CD4-positive, alpha-beta memory T cell (primary cell): ENCODE measurements at regions not wholly inside any gene's neighbourhood (a gene's known extent, or its start where the extent isn't known, plus 50 kb on each side); places are given as distances from the start of the nearest gene placed in this dataset.
"Not testable (repeated sequence)": the region's sequence is repeated elsewhere in the genome, so short reads cannot be mapped to it uniquely, and the experiment has no call there.

Experiments
- CTCF ChIA-PET: fragments of 350-600 bp; sonication (Branson Sonifier 250); formaldehyde crosslinking; loops from one replicate; lab custom pipeline; 2021; ENCODE audit warnings: inconsistent platforms; ENCODE audit not compliant: partially characterized antibody; lab: Charles Lee
- POLR2A ChIA-PET: fragments of 350-600 bp; sonication (Branson Sonifier 250); formaldehyde crosslinking; loops from one replicate; lab custom pipeline; 2021; ENCODE audit not compliant: partially characterized antibody; lab: Charles Lee
- DNase-seq, 5 donors: peaks; one replicate each; pipeline versions ENCODE4 v3.0.0 to v3.0.0-alpha.2; 2020 to 2022; ENCODE audit warnings: mixed read lengths in 1 of 5
- H3K27ac ChIP-seq: one replicate; pipeline ENCODE4 v1.7.0; 2013; ENCODE audit warnings: low read depth, low read length
- H3K27me3 ChIP-seq: 2 replicates; pipeline ENCODE4 v1.7.0; 2013; ENCODE audit warnings: mild to moderate bottlenecking, low read length, moderate library complexity; ENCODE audit not compliant: insufficient read depth
- H3K36me3 ChIP-seq: 2 replicates; pipeline ENCODE4 v1.7.0; 2013; ENCODE audit warnings: mild to moderate bottlenecking, low read length, moderate library complexity; ENCODE audit not compliant: insufficient read depth
- H3K4me1 ChIP-seq: 2 replicates; pipeline ENCODE4 v1.7.0; 2013; ENCODE audit warnings: mild to moderate bottlenecking, low read length, moderate library complexity; ENCODE audit not compliant: insufficient read depth
- H3K4me3 ChIP-seq, 2 donors: one replicate each; pipeline ENCODE4 v1.7.0; 2013; ENCODE audit warnings: low read length in 2 of 2, mild to moderate bottlenecking in 1 of 2
- H3K9me3 ChIP-seq, 2 donors: one replicate each; pipeline ENCODE4 v1.7.0; 2013; ENCODE audit warnings: low read length in 2 of 2, control low read depth in 1 of 2; ENCODE audit not compliant: control insufficient read depth in 1 of 2
- H3K27ac Mint-ChIP-seq, 7 donors: one replicate each; pipeline ENCODE4 v1.8.0; 2020 to 2021; ENCODE audit warnings: mixed read lengths in 7 of 7, mild to moderate bottlenecking in 6 of 7, inconsistent platforms in 3 of 7, moderate library complexity in 3 of 7
- H3K27me3 Mint-ChIP-seq, 2 donors: one replicate each; pipeline ENCODE4 v1.8.0; 2020 to 2021; ENCODE audit warnings: mixed read lengths in 2 of 2
- H3K36me3 Mint-ChIP-seq, 2 donors: one replicate each; pipeline ENCODE4 v1.8.0; 2020 to 2021; ENCODE audit warnings: mixed read lengths in 2 of 2, inconsistent platforms in 1 of 2, mild to moderate bottlenecking in 1 of 2
- H3K4me1 Mint-ChIP-seq, 4 donors: one replicate each; pipeline ENCODE4 v1.8.0; 2020 to 2021; ENCODE audit warnings: mixed read lengths in 4 of 4, mild to moderate bottlenecking in 1 of 4
- H3K4me3 Mint-ChIP-seq, 8 donors: one replicate each; pipeline ENCODE4 v1.8.0; 2020 to 2021; ENCODE audit warnings: mixed read lengths in 8 of 8, mild to moderate bottlenecking in 7 of 8, moderate library complexity in 6 of 8, inconsistent platforms in 3 of 8
- H3K9me3 Mint-ChIP-seq, 8 donors: one replicate each; pipeline ENCODE4 v1.8.0; 2020 to 2021; ENCODE audit warnings: mixed read lengths in 8 of 8, mild to moderate bottlenecking in 5 of 8, inconsistent platforms in 3 of 8, moderate library complexity in 1 of 8
- intact Hi-C: fragments of 100-400 bp; cut with micrococcal nuclease; formaldehyde crosslinking; loops from one replicate; pipeline ENCODE4 v1.15.1; 2023

- Histone ChIP-seq H3K9me3 (no peaks in the 10 kb centered on the region), H3K4me1 (no peaks in the 10 kb centered on the region), H3K4me3 (no peak overlapping the region), H3K27me3 (no peaks in the 10 kb centered on the region), H3K36me3 (no peaks in the 10 kb centered on the region), H3K27ac (no peak overlapping the region)
- Mint-ChIP-seq H3K9me3 (peaks cover 2 to 25% (median 10%) of the 10 kb centered on the region in 8 donors), H3K27me3 (no peaks in the 10 kb centered on the region), H3K36me3 (no peaks in the 10 kb centered on the region), H3K27ac (no peak overlapping the region), H3K4me1 (no peaks in the 10 kb centered on the region), H3K4me3 (no peak overlapping the region)
- DNase-seq: no peak
- ChIA-PET CTCF (no interaction called here), POLR2A (no interaction called here)
- intact Hi-C loops: no loop called here
Observed at GRCh38 chr6:74402781-74403180, 706.8 kb downstream of the CD109 start.

- H3K9me3 Mint-ChIP-seq: peaks cover 0 to 25% (median 3%) of the 10 kb centered on the region in 8 donors
- H3K27me3 Mint-ChIP-seq, H3K27ac ChIP-seq, H3K4me3 Mint-ChIP-seq, H3K4me1 ChIP-seq, H3K9me3 ChIP-seq, intact Hi-C loops, H3K27me3 ChIP-seq, H3K36me3 Mint-ChIP-seq, H3K27ac Mint-ChIP-seq, POLR2A ChIA-PET, H3K4me1 Mint-ChIP-seq, H3K4me3 ChIP-seq, H3K36me3 ChIP-seq, CTCF ChIA-PET: not testable (repeated sequence)
- DNase-seq: peak in 1 of 5 donors; percentile 25
Observed at GRCh38 chr6:74378437-74378836, 682.4 kb downstream of the CD109 start.

GRCh38 chr6:74369556-74369993 lies 673.6 kb downstream of the CD109 start:
- Histone ChIP-seq H3K36me3 (no peaks in the 10 kb centered on the region), H3K27ac (no peak overlapping the region), H3K4me3 (no peak overlapping the region), H3K27me3 (no peaks in the 10 kb centered on the region), H3K9me3 (no peaks in the 10 kb centered on the region), H3K4me1 (no peaks in the 10 kb centered on the region)
- no peaks in the 10 kb centered on the region for H3K36me3 Mint-ChIP-seq
- peaks cover 0 to 4% (median 0%) of the 10 kb centered on the region in 8 donors for H3K9me3 Mint-ChIP-seq
- intact Hi-C loops: no loop called here
- H3K4me3 Mint-ChIP-seq: no peak overlapping the region
- no peak for DNase-seq
- POLR2A ChIA-PET: no interaction called here
- H3K4me1 Mint-ChIP-seq: no peaks in the 10 kb centered on the region
- H3K27me3 Mint-ChIP-seq: no peaks in the 10 kb centered on the region
- H3K27ac Mint-ChIP-seq: no peak overlapping the region
- CTCF ChIA-PET: no interaction called here

- CTCF ChIA-PET: no interaction called here
- H3K27ac ChIP-seq: no peak overlapping the region
- H3K27ac Mint-ChIP-seq: no peak overlapping the region
- no peaks in the 10 kb centered on the region for H3K4me1 ChIP-seq
- DNase-seq: no peak
- no peaks in the 10 kb centered on the region for H3K9me3 ChIP-seq
- intact Hi-C loops: no loop called here
- no peak overlapping the region for H3K4me3 ChIP-seq
- H3K36me3 ChIP-seq: no peaks in the 10 kb centered on the region
- POLR2A ChIA-PET: no interaction called here
- no peaks in the 10 kb centered on the region for H3K4me1 Mint-ChIP-seq
- no peaks in the 10 kb centered on the region for H3K27me3 ChIP-seq
- no peaks in the 10 kb centered on the region for H3K27me3 Mint-ChIP-seq
- H3K9me3 Mint-ChIP-seq: peaks cover 0 to 4% (median 0%) of the 10 kb centered on the region in 8 donors
- no peaks in the 10 kb centered on the region for H3K36me3 Mint-ChIP-seq
- no peak overlapping the region for H3K4me3 Mint-ChIP-seq
Observed at GRCh38 chr6:74368746-74369145, 672.7 kb downstream of the CD109 start.

- ChIA-PET CTCF (no interaction called here), POLR2A (no interaction called here)
- Histone ChIP-seq H3K9me3 (no peaks in the 10 kb centered on the region), H3K4me3 (no peak overlapping the region), H3K27me3 (no peaks in the 10 kb centered on the region), H3K4me1 (no peaks in the 10 kb centered on the region), H3K27ac (no peak overlapping the region), H3K36me3 (no peaks in the 10 kb centered on the region)
- Mint-ChIP-seq H3K4me3 (no peak overlapping the region), H3K9me3 (peaks cover 0 to 4% (median 0%) of the 10 kb centered on the region in 8 donors), H3K27ac (no peak overlapping the region), H3K27me3 (no peaks in the 10 kb centered on the region), H3K36me3 (no peaks in the 10 kb centered on the region), H3K4me1 (no peaks in the 10 kb centered on the region)
- intact Hi-C loops: no loop called here
- DNase-seq: no peak
Observed at GRCh38 chr6:74366634-74367033, 670.6 kb downstream of the CD109 start.

- Histone ChIP-seq H3K27me3 (no peaks in the 10 kb centered on the region), H3K4me1 (no peaks in the 10 kb centered on the region), H3K9me3 (no peaks in the 10 kb centered on the region), H3K27ac (no peak overlapping the region), H3K4me3 (no peak overlapping the region), H3K36me3 (no peaks in the 10 kb centered on the region)
- ChIA-PET CTCF (no interaction called here), POLR2A (no interaction called here)
- no peaks in the 10 kb centered on the region for H3K4me1 Mint-ChIP-seq
- intact Hi-C loops: no loop called here
- peaks cover 0 to 5% (median 0%) of the 10 kb centered on the region in 8 donors for H3K9me3 Mint-ChIP-seq
- H3K27ac Mint-ChIP-seq: no peak overlapping the region
- no peaks in the 10 kb centered on the region for H3K27me3 Mint-ChIP-seq
- no peaks in the 10 kb centered on the region for H3K36me3 Mint-ChIP-seq
- no peak overlapping the region for H3K4me3 Mint-ChIP-seq
- no peak for DNase-seq
Observed at GRCh38 chr6:74362391-74362790, 666.4 kb downstream of the CD109 start.

- H3K4me1 ChIP-seq: no peaks in the 10 kb centered on the region
- DNase-seq: no peak
- H3K4me1 Mint-ChIP-seq: no peaks in the 10 kb centered on the region
- H3K4me3 ChIP-seq: no peak overlapping the region
- CTCF ChIA-PET: no interaction called here
- no peak overlapping the region for H3K27ac Mint-ChIP-seq
- no peaks in the 10 kb centered on the region for H3K27me3 ChIP-seq
- no peaks in the 10 kb centered on the region for H3K36me3 Mint-ChIP-seq
- no peaks in the 10 kb centered on the region for H3K27me3 Mint-ChIP-seq
- no peaks in the 10 kb centered on the region for H3K9me3 ChIP-seq
- peaks cover 0 to 2% (median 0%) of the 10 kb centered on the region in 8 donors for H3K9me3 Mint-ChIP-seq
- no peak overlapping the region for H3K4me3 Mint-ChIP-seq
- no peak overlapping the region for H3K27ac ChIP-seq
- H3K36me3 ChIP-seq: no peaks in the 10 kb centered on the region
- intact Hi-C loops: no loop called here
- POLR2A ChIA-PET: no interaction called here
Observed at GRCh38 chr6:74357321-74357720, 661.3 kb downstream of the CD109 start.

GRCh38 chr6:74356391-74356790 lies 660.4 kb downstream of the CD109 start:
- H3K27me3 ChIP-seq: no peaks in the 10 kb centered on the region
- no peak for DNase-seq
- H3K4me3 Mint-ChIP-seq: no peak overlapping the region
- POLR2A ChIA-PET: no interaction called here
- H3K4me1 ChIP-seq: no peaks in the 10 kb centered on the region
- H3K36me3 ChIP-seq: no peaks in the 10 kb centered on the region
- no peaks in the 10 kb centered on the region for H3K36me3 Mint-ChIP-seq
- H3K9me3 ChIP-seq: no peaks in the 10 kb centered on the region
- H3K9me3 Mint-ChIP-seq: peaks cover 0 to 2% (median 0%) of the 10 kb centered on the region in 8 donors
- no peaks in the 10 kb centered on the region for H3K4me1 Mint-ChIP-seq
- no peaks in the 10 kb centered on the region for H3K27me3 Mint-ChIP-seq
- H3K4me3 ChIP-seq: no peak overlapping the region
- H3K27ac ChIP-seq: no peak overlapping the region
- H3K27ac Mint-ChIP-seq: no peak overlapping the region
- CTCF ChIA-PET: no interaction called here
- intact Hi-C loops: no loop called here
